ENCODE measurements at regions not wholly inside any gene's neighbourhood (a gene's known extent, or its start where the extent isn't known, plus 50 kb on each side); places are given as distances from the start of the nearest gene placed in this dataset.

DNA sequence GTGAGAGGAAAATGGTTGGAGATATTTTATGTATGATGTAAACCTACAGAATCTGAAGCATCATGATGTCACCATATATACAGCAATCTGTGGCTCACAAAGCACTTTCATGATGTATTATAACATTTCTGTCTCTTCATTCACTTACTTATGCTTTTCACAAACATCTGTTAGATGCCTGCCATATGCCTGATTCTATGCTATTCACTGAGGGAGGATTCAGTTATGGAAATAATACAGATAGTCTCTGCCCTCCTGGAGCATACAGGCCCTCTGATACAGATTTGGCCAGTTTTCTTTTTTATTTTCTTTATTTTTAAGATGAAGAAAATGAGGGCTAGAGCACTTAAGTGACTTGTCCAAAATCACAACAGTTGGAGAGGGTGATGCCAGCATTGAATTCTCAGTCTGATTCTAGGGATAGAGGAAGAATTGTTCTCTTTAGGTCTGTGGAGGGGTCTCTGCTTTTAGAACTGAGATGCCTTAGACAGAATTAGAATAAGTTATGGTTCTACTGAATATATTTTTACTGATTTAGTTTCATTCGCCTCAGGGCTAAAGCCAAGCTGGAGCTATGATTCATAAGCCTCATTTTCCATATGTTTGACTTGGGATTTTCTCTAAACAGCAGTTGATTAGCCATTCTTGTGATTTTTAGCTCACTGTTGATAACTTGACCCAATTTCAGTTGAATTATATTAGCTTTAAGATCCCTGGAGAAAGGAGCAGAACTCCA, 636.4 kb downstream of the PRELID2 start (continued):
- TF ChIP-seq, protein P1, sequence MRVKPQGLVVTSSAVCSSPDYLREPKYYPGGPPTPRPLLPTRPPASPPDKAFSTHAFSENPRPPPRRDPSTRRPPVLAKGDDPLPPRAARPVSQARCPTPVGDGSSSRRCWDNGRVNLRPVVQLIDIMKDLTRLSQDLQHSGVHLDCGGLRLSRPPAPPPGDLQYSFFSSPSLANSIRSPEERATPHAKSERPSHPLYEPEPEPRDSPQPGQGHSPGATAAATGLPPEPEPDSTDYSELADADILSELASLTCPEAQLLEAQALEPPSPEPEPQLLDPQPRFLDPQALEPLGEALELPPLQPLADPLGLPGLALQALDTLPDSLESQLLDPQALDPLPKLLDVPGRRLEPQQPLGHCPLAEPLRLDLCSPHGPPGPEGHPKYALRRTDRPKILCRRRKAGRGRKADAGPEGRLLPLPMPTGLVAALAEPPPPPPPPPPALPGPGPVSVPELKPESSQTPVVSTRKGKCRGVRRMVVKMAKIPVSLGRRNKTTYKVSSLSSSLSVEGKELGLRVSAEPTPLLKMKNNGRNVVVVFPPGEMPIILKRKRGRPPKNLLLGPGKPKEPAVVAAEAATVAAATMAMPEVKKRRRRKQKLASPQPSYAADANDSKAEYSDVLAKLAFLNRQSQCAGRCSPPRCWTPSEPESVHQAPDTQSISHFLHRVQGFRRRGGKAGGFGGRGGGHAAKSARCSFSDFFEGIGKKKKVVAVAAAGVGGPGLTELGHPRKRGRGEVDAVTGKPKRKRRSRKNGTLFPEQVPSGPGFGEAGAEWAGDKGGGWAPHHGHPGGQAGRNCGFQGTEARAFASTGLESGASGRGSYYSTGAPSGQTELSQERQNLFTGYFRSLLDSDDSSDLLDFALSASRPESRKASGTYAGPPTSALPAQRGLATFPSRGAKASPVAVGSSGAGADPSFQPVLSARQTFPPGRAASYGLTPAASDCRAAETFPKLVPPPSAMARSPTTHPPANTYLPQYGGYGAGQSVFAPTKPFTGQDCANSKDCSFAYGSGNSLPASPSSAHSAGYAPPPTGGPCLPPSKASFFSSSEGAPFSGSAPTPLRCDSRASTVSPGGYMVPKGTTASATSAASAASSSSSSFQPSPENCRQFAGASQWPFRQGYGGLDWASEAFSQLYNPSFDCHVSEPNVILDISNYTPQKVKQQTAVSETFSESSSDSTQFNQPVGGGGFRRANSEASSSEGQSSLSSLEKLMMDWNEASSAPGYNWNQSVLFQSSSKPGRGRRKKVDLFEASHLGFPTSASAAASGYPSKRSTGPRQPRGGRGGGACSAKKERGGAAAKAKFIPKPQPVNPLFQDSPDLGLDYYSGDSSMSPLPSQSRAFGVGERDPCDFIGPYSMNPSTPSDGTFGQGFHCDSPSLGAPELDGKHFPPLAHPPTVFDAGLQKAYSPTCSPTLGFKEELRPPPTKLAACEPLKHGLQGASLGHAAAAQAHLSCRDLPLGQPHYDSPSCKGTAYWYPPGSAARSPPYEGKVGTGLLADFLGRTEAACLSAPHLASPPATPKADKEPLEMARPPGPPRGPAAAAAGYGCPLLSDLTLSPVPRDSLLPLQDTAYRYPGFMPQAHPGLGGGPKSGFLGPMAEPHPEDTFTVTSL (CRISPR knock-in tag; IDR thresholded peaks at IDR 0.05; ENCODE audit: borderline replicate concordance) = no peak
- TF ChIP-seq NRL (CRISPR knock-in tag; IDR thresholded peaks at IDR 0.05; ENCODE audit: borderline replicate concordance) = no peak
- TF ChIP-seq ZNF546 (CRISPR knock-in tag; conservative IDR thresholded peaks at IDR 0.05) = no peak
- TF ChIP-seq ZNF33B (CRISPR knock-in tag; IDR thresholded peaks at IDR 0.05) = no peak
- TF ChIP-seq SRF (IDR thresholded peaks at IDR 0.05; ENCODE audit: low read depth, low read length) = no peak
- peak; percentile 39; the same call in 1 of the 2 replicates for TF ChIP-seq ATF7 (IDR thresholded peaks at IDR 0.05)
- no peak for TF ChIP-seq ATF7 (CRISPR knock-in tag; IDR thresholded peaks at IDR 0.05)
- TF ChIP-seq, protein P2, sequence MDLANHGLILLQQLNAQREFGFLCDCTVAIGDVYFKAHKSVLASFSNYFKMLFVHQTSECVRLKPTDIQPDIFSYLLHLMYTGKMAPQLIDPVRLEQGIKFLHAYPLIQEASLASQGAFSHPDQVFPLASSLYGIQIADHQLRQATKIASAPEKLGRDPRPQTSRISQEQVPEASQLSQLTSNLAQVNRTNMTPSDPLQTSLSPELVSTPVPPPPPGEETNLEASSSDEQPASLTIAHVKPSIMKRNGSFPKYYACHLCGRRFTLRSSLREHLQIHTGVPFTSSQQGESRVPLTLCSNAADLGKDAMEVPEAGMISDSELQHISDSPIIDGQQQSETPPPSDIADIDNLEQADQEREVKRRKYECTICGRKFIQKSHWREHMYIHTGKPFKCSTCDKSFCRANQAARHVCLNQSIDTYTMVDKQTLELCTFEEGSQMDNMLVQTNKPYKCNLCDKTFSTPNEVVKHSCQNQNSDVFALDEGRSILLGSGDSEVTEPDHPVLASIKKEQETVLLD (CRISPR knock-in tag; IDR thresholded peaks at IDR 0.05; ENCODE audit: low read depth) = no peak
- no peak for TF ChIP-seq ZNF713 (CRISPR knock-in tag; IDR thresholded peaks at IDR 0.05)
- TF ChIP-seq, protein P3, sequence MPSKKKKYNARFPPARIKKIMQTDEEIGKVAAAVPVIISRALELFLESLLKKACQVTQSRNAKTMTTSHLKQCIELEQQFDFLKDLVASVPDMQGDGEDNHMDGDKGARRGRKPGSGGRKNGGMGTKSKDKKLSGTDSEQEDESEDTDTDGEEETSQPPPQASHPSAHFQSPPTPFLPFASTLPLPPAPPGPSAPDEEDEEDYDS (CRISPR knock-in tag; IDR thresholded peaks at IDR 0.05) = no peak
- TF ChIP-seq, protein P4, sequence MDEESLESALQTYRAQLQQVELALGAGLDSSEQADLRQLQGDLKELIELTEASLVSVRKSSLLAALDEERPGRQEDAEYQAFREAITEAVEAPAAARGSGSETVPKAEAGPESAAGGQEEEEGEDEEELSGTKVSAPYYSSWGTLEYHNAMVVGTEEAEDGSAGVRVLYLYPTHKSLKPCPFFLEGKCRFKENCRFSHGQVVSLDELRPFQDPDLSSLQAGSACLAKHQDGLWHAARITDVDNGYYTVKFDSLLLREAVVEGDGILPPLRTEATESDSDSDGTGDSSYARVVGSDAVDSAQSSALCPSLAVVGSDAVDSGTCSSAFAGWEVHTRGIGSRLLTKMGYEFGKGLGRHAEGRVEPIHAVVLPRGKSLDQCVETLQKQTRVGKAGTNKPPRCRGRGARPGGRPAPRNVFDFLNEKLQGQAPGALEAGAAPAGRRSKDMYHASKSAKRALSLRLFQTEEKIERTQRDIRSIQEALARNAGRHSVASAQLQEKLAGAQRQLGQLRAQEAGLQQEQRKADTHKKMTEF (CRISPR knock-in tag; IDR thresholded peaks at IDR 0.05) = no peak
- peak; percentile 20; the same call in 1 of the 2 replicates for TF ChIP-seq CREB1 (IDR thresholded peaks at IDR 0.05)
- TF ChIP-seq CREB1 (CRISPR knock-in tag; IDR thresholded peaks at IDR 0.05) = no peak
- TF ChIP-seq SKI (IDR thresholded peaks at IDR 0.05; ENCODE audit: partially characterized antibody) = no peak
- no peak for TF ChIP-seq ZSCAN20 (CRISPR knock-in tag; IDR thresholded peaks at IDR 0.05; ENCODE audit: borderline replicate concordance)

Data from HepG2 (cell line).